ENCODE measurements at regions not wholly inside any gene's neighbourhood (a gene's known extent, or its start where the extent isn't known, plus 50 kb on each side); places are given as distances from the start of the nearest gene placed in this dataset.

- Histone ChIP-seq H3K9me3 (ENCODE audit: control insufficient read depth in 1 of 2, low read length in 2 of 2) (no peaks in the 10 kb centered on the region), H3K36me3 (ENCODE audit: control insufficient read depth in 1 of 2, insufficient read depth in 2 of 2, low read length in 2 of 2) (no peaks in the 10 kb centered on the region), H3K27me3 (ENCODE audit: low read depth, low read length) (no peaks in the 10 kb centered on the region), H3K4me1 (ENCODE audit: control insufficient read depth in 1 of 2, insufficient read depth in 2 of 2, low read length in 2 of 2) (no peaks in the 10 kb centered on the region), H3K4me3 (ENCODE audit: low read depth in 1 of 2, low read length in 2 of 2) (no peak overlapping the region), H3K27ac (ENCODE audit: low read length) (no peak overlapping the region)
These were observed 303.6 kb downstream of the LMX1A start for GRCh38 chr1:165052936-165053335.

GRCh38 chr1:165052431-165052830 is 304.1 kb downstream of the LMX1A start:
- Histone ChIP-seq H3K4me3 (ENCODE audit: low read depth in 1 of 2, low read length in 2 of 2) (no peak overlapping the region), H3K36me3 (ENCODE audit: control insufficient read depth in 1 of 2, insufficient read depth in 2 of 2, low read length in 2 of 2) (no peaks in the 10 kb centered on the region), H3K27ac (ENCODE audit: low read length) (no peak overlapping the region), H3K27me3 (ENCODE audit: low read depth, low read length) (no peaks in the 10 kb centered on the region), H3K4me1 (ENCODE audit: control insufficient read depth in 1 of 2, insufficient read depth in 2 of 2, low read length in 2 of 2) (no peaks in the 10 kb centered on the region), H3K9me3 (ENCODE audit: control insufficient read depth in 1 of 2, low read length in 2 of 2) (no peaks in the 10 kb centered on the region)

- Histone ChIP-seq H3K27ac (ENCODE audit: low read length) (no peak overlapping the region), H3K27me3 (ENCODE audit: low read depth, low read length) (no peaks in the 10 kb centered on the region), H3K9me3 (ENCODE audit: control insufficient read depth in 1 of 2, low read length in 2 of 2) (no peaks in the 10 kb centered on the region), H3K4me3 (ENCODE audit: low read depth in 1 of 2, low read length in 2 of 2) (no peak overlapping the region), H3K36me3 (ENCODE audit: control insufficient read depth in 1 of 2, insufficient read depth in 2 of 2, low read length in 2 of 2) (no peaks in the 10 kb centered on the region), H3K4me1 (ENCODE audit: control insufficient read depth in 1 of 2, insufficient read depth in 2 of 2, low read length in 2 of 2) (no peaks in the 10 kb centered on the region)
These were observed 306.3 kb downstream of the LMX1A start for GRCh38 chr1:165050246-165050645.

DNA sequence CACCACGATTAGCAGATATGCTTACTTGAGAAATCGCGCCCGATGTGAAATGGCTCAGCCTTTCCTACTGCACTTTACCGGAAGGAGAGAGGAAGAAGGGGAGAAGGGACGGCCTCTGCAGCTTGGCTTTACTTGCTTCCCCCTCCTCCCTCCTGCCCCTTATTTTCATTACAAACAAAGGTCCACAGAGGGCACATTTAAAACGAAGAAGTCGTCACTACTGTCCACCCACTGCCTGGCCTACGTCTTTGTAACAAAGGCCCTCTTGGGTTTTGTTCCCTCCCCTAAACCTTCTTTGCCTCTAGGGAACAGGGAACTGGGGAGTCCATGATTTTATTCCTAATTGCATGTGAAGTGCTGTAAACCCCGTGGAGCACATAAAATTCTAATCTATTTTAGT is 308.5 kb downstream of the LMX1A start:
- Histone ChIP-seq H3K9me3 (ENCODE audit: control insufficient read depth in 1 of 2, low read length in 2 of 2) (no peaks in the 10 kb centered on the region), H3K4me1 (ENCODE audit: control insufficient read depth in 1 of 2, insufficient read depth in 2 of 2, low read length in 2 of 2) (no peaks in the 10 kb centered on the region), H3K4me3 (ENCODE audit: low read depth in 1 of 2, low read length in 2 of 2) (no peak overlapping the region), H3K27me3 (ENCODE audit: low read depth, low read length) (no peaks in the 10 kb centered on the region), H3K36me3 (ENCODE audit: control insufficient read depth in 1 of 2, insufficient read depth in 2 of 2, low read length in 2 of 2) (no peaks in the 10 kb centered on the region), H3K27ac (ENCODE audit: low read length) (no peak overlapping the region)

DNA sequence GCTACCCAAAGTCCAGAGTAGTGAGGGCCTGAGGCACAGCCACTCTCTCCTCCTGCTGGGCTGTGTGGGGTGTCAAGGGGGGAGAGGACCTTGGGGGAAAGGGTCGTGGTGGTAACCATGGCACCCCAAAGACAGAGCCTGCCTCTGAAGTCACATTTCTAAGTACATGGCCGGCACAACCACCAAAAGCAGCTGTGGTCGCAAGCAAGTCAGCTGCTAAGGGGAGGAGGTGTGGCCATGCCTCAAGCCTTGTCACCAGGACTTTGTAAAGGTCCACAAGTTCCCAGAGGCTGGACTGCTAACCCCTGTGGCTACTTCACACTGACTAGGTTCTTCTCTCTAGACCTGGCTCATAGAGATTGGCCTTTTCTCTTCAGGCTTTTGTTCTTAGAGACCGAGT is 310.6 kb downstream of the LMX1A start:
- Histone ChIP-seq H3K9me3 (ENCODE audit: control insufficient read depth in 1 of 2, low read length in 2 of 2) (no peaks in the 10 kb centered on the region), H3K27me3 (ENCODE audit: low read depth, low read length) (no peaks in the 10 kb centered on the region), H3K27ac (ENCODE audit: low read length) (no peak overlapping the region), H3K4me3 (ENCODE audit: low read depth in 1 of 2, low read length in 2 of 2) (no peak overlapping the region), H3K4me1 (ENCODE audit: control insufficient read depth in 1 of 2, insufficient read depth in 2 of 2, low read length in 2 of 2) (no peaks in the 10 kb centered on the region), H3K36me3 (ENCODE audit: control insufficient read depth in 1 of 2, insufficient read depth in 2 of 2, low read length in 2 of 2) (no peaks in the 10 kb centered on the region)

DNA sequence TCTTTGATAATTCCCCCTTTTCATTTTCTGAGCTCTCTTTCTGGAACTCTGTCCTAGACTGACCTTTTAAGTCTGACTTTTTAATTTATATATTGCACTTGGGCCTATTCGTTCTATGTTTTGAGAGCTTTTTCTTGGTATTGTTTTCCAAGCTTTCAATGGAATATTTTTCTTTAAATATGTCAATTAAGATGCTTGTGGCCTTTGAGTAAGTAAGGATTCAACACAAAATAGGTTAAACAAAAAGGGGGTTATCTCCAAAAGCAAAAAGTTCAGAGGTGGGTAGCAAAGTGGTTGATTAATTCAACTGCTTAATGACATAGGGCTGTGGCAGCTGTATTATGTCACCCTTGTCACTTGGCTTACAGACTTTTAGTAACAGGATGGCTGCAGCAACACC is 315.9 kb downstream of the LMX1A start:
- Histone ChIP-seq H3K36me3 (ENCODE audit: control insufficient read depth in 1 of 2, insufficient read depth in 2 of 2, low read length in 2 of 2) (no peaks in the 10 kb centered on the region), H3K9me3 (ENCODE audit: control insufficient read depth in 1 of 2, low read length in 2 of 2) (no peaks in the 10 kb centered on the region), H3K4me3 (ENCODE audit: low read depth in 1 of 2, low read length in 2 of 2) (no peak overlapping the region), H3K4me1 (ENCODE audit: control insufficient read depth in 1 of 2, insufficient read depth in 2 of 2, low read length in 2 of 2) (no peaks in the 10 kb centered on the region), H3K27ac (ENCODE audit: low read length) (no peak overlapping the region), H3K27me3 (ENCODE audit: low read depth, low read length) (no peaks in the 10 kb centered on the region)

- no peaks in the 10 kb centered on the region for H3K27me3 ChIP-seq (ENCODE audit: low read depth, low read length)
- H3K27ac ChIP-seq (ENCODE audit: low read length) = no peak overlapping the region
- no peaks in the 10 kb centered on the region for H3K36me3 ChIP-seq (ENCODE audit: control insufficient read depth in 1 of 2, insufficient read depth in 2 of 2, low read length in 2 of 2)
- H3K9me3 ChIP-seq (ENCODE audit: control insufficient read depth in 1 of 2, low read length in 2 of 2) = no peaks in the 10 kb centered on the region
- H3K4me3 ChIP-seq (ENCODE audit: low read depth in 1 of 2, low read length in 2 of 2) = no peak overlapping the region
- H3K4me1 ChIP-seq (ENCODE audit: control insufficient read depth in 1 of 2, insufficient read depth in 2 of 2, low read length in 2 of 2) = no peaks in the 10 kb centered on the region
These were observed 316.5 kb downstream of the LMX1A start for GRCh38 chr1:165039996-165040395.

DNA sequence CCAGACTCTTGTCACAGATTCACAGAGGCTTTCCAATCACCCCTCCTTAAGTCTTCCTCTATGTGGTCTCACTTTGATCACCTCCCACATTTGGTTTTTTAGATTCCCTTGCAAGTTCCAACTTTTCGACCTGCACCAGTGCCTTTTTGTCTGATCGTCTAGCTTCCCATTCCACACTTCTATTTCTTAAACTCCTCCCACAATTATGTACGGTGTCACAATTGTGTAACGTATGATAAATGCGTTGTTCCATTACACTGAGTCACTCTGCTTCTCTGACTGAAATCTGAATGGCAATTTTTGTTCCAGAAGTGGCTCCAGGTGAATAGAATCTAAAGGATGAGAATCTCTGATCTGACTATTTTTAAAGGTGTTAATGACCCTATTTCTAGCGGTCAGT is 320.1 kb downstream of the LMX1A start:
- Histone ChIP-seq H3K27me3 (ENCODE audit: low read depth, low read length) (no peaks in the 10 kb centered on the region), H3K27ac (ENCODE audit: low read length) (no peak overlapping the region), H3K4me3 (ENCODE audit: low read depth in 1 of 2, low read length in 2 of 2) (no peak overlapping the region), H3K36me3 (ENCODE audit: control insufficient read depth in 1 of 2, insufficient read depth in 2 of 2, low read length in 2 of 2) (no peaks in the 10 kb centered on the region), H3K9me3 (ENCODE audit: control insufficient read depth in 1 of 2, low read length in 2 of 2) (no peaks in the 10 kb centered on the region), H3K4me1 (ENCODE audit: control insufficient read depth in 1 of 2, insufficient read depth in 2 of 2, low read length in 2 of 2) (no peaks in the 10 kb centered on the region)

DNA sequence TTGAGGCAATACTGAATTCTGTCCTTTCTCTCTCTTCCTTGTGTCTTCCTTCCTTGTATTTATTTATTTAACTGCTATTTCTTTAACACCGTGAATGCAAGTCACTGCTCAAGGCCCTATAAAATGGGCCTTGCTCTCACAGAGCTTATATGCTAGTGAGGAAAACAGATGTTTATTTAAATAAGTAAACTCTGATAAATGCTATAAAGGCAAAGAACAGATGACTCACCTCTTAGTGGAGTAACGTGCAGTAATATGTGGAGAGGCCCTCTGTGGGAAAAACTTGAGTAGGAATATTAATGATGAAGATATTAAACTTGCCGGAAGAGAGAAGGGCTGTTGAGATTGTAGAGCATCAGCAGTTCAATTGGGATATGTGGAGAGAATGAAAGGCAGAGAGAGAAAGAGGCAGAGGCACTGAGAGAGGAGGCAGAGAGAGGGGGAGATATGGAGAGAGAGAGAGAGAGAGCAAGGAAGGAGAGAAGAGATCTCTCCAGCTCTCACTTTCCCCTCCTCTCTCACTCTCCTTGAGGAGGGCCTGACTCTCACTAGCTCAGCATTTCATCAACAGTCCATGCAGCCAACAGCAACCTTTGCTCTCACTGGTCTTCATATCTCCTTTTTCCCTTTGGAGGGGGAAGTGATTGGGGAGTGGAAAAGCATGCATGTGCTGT is 322.2 kb downstream of the LMX1A start:
- Histone ChIP-seq H3K9me3 (ENCODE audit: control insufficient read depth in 1 of 2, low read length in 2 of 2) (no peaks in the 10 kb centered on the region), H3K4me1 (ENCODE audit: control insufficient read depth in 1 of 2, insufficient read depth in 2 of 2, low read length in 2 of 2) (no peaks in the 10 kb centered on the region), H3K27me3 (ENCODE audit: low read depth, low read length) (no peaks in the 10 kb centered on the region), H3K36me3 (ENCODE audit: control insufficient read depth in 1 of 2, insufficient read depth in 2 of 2, low read length in 2 of 2) (no peaks in the 10 kb centered on the region), H3K27ac (ENCODE audit: low read length) (no peak overlapping the region), H3K4me3 (ENCODE audit: low read depth in 1 of 2, low read length in 2 of 2) (no peak overlapping the region)

DNA sequence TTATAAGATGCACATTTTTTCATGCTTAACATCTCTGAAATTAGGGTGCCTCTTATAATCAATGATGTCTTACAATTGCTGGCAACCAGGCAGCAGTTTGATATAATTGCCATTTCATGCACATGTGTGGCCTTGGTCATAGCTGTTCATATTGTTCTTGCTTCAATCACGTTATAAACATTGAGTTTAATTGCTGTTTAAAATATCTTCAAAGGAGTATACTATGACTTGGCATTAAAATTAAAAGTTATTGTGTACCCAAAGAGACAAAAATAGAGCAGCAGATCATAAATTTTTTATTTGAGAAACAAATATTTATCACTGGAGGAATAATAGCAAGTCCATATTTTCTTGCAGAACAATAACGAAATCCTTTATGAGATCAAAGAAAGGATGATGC is 325.5 kb downstream of the LMX1A start:
- H3K4me3 ChIP-seq (ENCODE audit: low read depth in 1 of 2, low read length in 2 of 2) = no peak overlapping the region
- no peaks in the 10 kb centered on the region for H3K4me1 ChIP-seq (ENCODE audit: control insufficient read depth in 1 of 2, insufficient read depth in 2 of 2, low read length in 2 of 2)
- H3K27me3 ChIP-seq (ENCODE audit: low read depth, low read length) = no peaks in the 10 kb centered on the region
- H3K9me3 ChIP-seq (ENCODE audit: control insufficient read depth in 1 of 2, low read length in 2 of 2) = no peaks in the 10 kb centered on the region
- no peak overlapping the region for H3K27ac ChIP-seq (ENCODE audit: low read length)
- no peaks in the 10 kb centered on the region for H3K36me3 ChIP-seq (ENCODE audit: control insufficient read depth in 1 of 2, insufficient read depth in 2 of 2, low read length in 2 of 2)

GRCh38 chr1:165025805-165026204 is 330.7 kb downstream of the LMX1A start:
- H3K27me3 ChIP-seq (ENCODE audit: low read depth, low read length) = no peaks in the 10 kb centered on the region
- H3K36me3 ChIP-seq (ENCODE audit: control insufficient read depth in 1 of 2, insufficient read depth in 2 of 2, low read length in 2 of 2) = no peaks in the 10 kb centered on the region
- no peaks in the 10 kb centered on the region for H3K4me1 ChIP-seq (ENCODE audit: control insufficient read depth in 1 of 2, insufficient read depth in 2 of 2, low read length in 2 of 2)
- H3K27ac ChIP-seq (ENCODE audit: low read length) = no peak overlapping the region
- H3K4me3 ChIP-seq (ENCODE audit: low read depth in 1 of 2, low read length in 2 of 2) = no peak overlapping the region
- H3K9me3 ChIP-seq (ENCODE audit: control insufficient read depth in 1 of 2, low read length in 2 of 2) = peaks cover 0 to 8% of the 10 kb centered on the region in 2 donors

DNA sequence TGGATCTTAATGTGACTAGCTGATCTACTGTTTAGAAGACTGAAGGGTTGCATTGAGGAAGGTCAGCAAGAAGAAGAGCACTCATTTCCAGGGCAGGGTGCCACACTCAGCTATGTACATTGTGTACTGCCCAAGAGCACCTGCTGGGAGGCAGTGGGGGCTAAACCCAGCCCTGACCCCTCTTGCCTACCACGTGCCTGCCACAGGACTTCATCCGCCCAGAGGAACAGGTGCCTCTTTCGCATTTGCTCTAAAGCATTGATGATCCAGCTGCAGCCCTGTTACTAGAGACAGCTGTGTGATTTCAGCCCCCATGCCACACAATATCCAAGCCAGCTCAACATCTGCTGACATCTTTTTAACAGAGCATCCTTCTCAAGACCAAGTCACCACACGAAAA is 341.8 kb downstream of the LMX1A start:
- H3K9me3 ChIP-seq (ENCODE audit: control insufficient read depth in 1 of 2, low read length in 2 of 2) = no peaks in the 10 kb centered on the region
- H3K4me1 ChIP-seq (ENCODE audit: control insufficient read depth in 1 of 2, insufficient read depth in 2 of 2, low read length in 2 of 2) = peaks cover 0 to 16% of the 10 kb centered on the region in 2 donors
- H3K4me3 ChIP-seq (ENCODE audit: low read depth in 1 of 2, low read length in 2 of 2) = no peak overlapping the region
- no peaks in the 10 kb centered on the region for H3K36me3 ChIP-seq (ENCODE audit: control insufficient read depth in 1 of 2, insufficient read depth in 2 of 2, low read length in 2 of 2)
- H3K27ac ChIP-seq (ENCODE audit: low read length) = no peak overlapping the region
- H3K27me3 ChIP-seq (ENCODE audit: low read depth, low read length) = no peaks in the 10 kb centered on the region
